HepG2 (cell line): ENCODE measurements at regions not wholly inside any gene's neighbourhood (a gene's known extent, or its start where the extent isn't known, plus 50 kb on each side); places are given as distances from the start of the nearest gene placed in this dataset.

Experiments used
- ATAC-seq: fragments of 200-7000 bp; cut with Tn5 transposase; 3 replicates; pipeline ENCODE4 v1.9.1; 2020; ENCODE audit warnings: mild to moderate bottlenecking, moderate library complexity
- BruUV-seq: library from RNA; stranded (reverse); fragments of 400-500 nt; replicated peaks from 2 replicates; lab custom pipeline; 2021; lab: Mats Ljungman, UMichigan
- CTCF ChIA-PET: fragments of 300-600 bp; formaldehyde crosslinking; extraction: SDS; loops from one replicate; lab custom pipeline; 2021; ENCODE audit warnings: low total read pairs, inconsistent platforms, low intra/inter-chr PET ratio; lab: Yijun Ruan, JAX
- POLR2A ChIA-PET: fragments of 350-600 bp; sonication (Branson Sonifier 250); formaldehyde crosslinking; loops from one replicate; lab custom pipeline; 2020; ENCODE audit warnings: antibody characterized with exemption, inconsistent platforms; lab: Yijun Ruan, JAX
- DNase-seq: peaks from one replicate; pipeline ENCODE4 v3.0.0-alpha.2; 2015; ENCODE audit warnings: low spot score
- FAIRE-seq: peaks from 3 replicates; lab custom pipeline; 2011; peaks lifted over from hg19 to GRCh38; lab: Jason Lieb, UNC
- H2AFZ ChIP-seq: one replicate; pipeline ENCODE4 v1.6.1; 2011; ENCODE audit warnings: low read length, inconsistent platforms
- H3K27ac ChIP-seq: fragments of 300-600 bp; 3 replicates; pipeline ENCODE4 v1.8.0; 2011; ENCODE audit warnings: mixed run types, mild to moderate bottlenecking, mixed read lengths, low read length, inconsistent platforms; ENCODE audit not compliant: insufficient read depth; ENCODE audit errors: extremely low read length
- H3K27me3 ChIP-seq, 2 experiments: fragments of 200-600 bp in 1 of 2; 2 replicates in 1 of 2; 3 replicates in 1 of 2; pipeline versions ENCODE4 v1.6.0 to v1.8.0; 2011; ENCODE audit warnings: low read length in 2 of 2, mild to moderate bottlenecking in 2 of 2, moderate library complexity in 2 of 2, inconsistent platforms in 1 of 2; ENCODE audit not compliant: insufficient read depth in 2 of 2, control insufficient read depth in 1 of 2
- H3K36me3 ChIP-seq, 2 experiments: fragments of 200-600 bp in 1 of 2; replicated peaks in 1 of 2; 2 replicates in 1 of 2; 3 replicates in 1 of 2; pipeline versions ENCODE4 v1.5.1 to v1.8.0; 2011; ENCODE audit warnings: low read length in 2 of 2, inconsistent platforms in 1 of 2; ENCODE audit not compliant: insufficient read depth in 2 of 2, control insufficient read depth in 1 of 2
- H3K4me1 ChIP-seq: 2 replicates; pipeline ENCODE4 v1.5.1; 2012; ENCODE audit warnings: low read length, inconsistent platforms; ENCODE audit not compliant: insufficient read depth
- H3K4me2 ChIP-seq: 2 replicates; pipeline ENCODE4 v1.6.0; 2011; ENCODE audit warnings: low read depth, low read length, inconsistent platforms
- H3K4me3 ChIP-seq, 3 experiments: fragments of 200-600 bp in 1 of 3; sonication (generic), shearing (Covaris generic) in 1 of 3; replicated peaks in 1 of 3; 2 replicates each; pipeline ENCODE4 v1.5.1; 2011 to 2016; ENCODE audit warnings: low read length in 3 of 3, inconsistent platforms in 2 of 3, low read depth in 2 of 3, mild to moderate bottlenecking in 2 of 3, control low read depth in 1 of 3, mixed read lengths in 1 of 3; ENCODE audit not compliant: insufficient read depth in 1 of 3
- H3K79me2 ChIP-seq: one replicate; pipeline ENCODE4 v1.6.1; 2011; ENCODE audit warnings: low read length, inconsistent platforms; ENCODE audit not compliant: insufficient read depth
- H3K9ac ChIP-seq: 2 replicates; pipeline ENCODE4 v1.6.0; 2011; ENCODE audit warnings: mild to moderate bottlenecking, low read depth, low read length, inconsistent platforms; ENCODE audit not compliant: insufficient read depth
- H3K9me3 ChIP-seq: 2 replicates; pipeline ENCODE4 v1.5.1; 2012; ENCODE audit warnings: mild to moderate bottlenecking, low read length
- H4K20me1 ChIP-seq: 2 replicates; pipeline ENCODE4 v1.6.0; 2011; ENCODE audit warnings: inconsistent platforms, mild to moderate bottlenecking, low read length, moderate library complexity; ENCODE audit not compliant: insufficient read depth
- FOXK1 ChIP-seq: sonication (generic); formaldehyde crosslinking; IDR thresholded peaks from 2 replicates; pipeline ENCODE4 v1.4.0; 2020; ENCODE audit warnings: low read depth, missing genetic modification reagents, borderline replicate concordance
- KLF12 ChIP-seq: sonication (generic); formaldehyde crosslinking; IDR thresholded peaks from 2 replicates; pipeline ENCODE4 v1.4.0; 2020; ENCODE audit warnings: missing genetic modification reagents, borderline replicate concordance
- RAD51 ChIP-seq: fragments of 450-650 bp; IDR thresholded peaks from 2 replicates; pipeline ENCODE4 v1.6.1; 2016; ENCODE audit warnings: borderline replicate concordance
- RFXAP ChIP-seq: sonication (generic); formaldehyde crosslinking; IDR thresholded peaks from 2 replicates; pipeline ENCODE4 v1.4.0; 2020; ENCODE audit warnings: missing genetic modification reagents, borderline replicate concordance
- SAP130 ChIP-seq: IDR thresholded peaks from 2 replicates; pipeline ENCODE4 v1.6.1; 2016; ENCODE audit warnings: low read depth
- ZNF468 ChIP-seq: sonication (generic); formaldehyde crosslinking; IDR thresholded peaks from 2 replicates; pipeline ENCODE4 v1.8.0; 2022; ENCODE audit warnings: mild to moderate bottlenecking, moderate library complexity, missing genetic modification reagents
- ZNF567 ChIP-seq: sonication (generic); formaldehyde crosslinking; IDR thresholded peaks from 2 replicates; pipeline ENCODE4 v1.8.1; 2023; ENCODE audit warnings: mild to moderate bottlenecking, missing genetic modification reagents, borderline replicate concordance
- ZNF766 ChIP-seq: sonication (generic); formaldehyde crosslinking; IDR thresholded peaks from 2 replicates; pipeline ENCODE4 v1.5.0; 2020; ENCODE audit warnings: missing genetic modification reagents, borderline replicate concordance
- ZNF878 ChIP-seq: sonication (generic); formaldehyde crosslinking; IDR thresholded peaks from 2 replicates; pipeline ENCODE4 v1.8.1; 2023; ENCODE audit warnings: mild to moderate bottlenecking, missing genetic modification reagents, moderate library complexity
- in situ Hi-C: cut with HindIII; loops from 2 replicates; pipeline ENCODE4 v1.10.0; 2017; ENCODE audit warnings: low pct_unique_long_range_greater_than_20kb; ENCODE audit not compliant: extremely low pct_ligation_motif_present
- intact Hi-C: fragments of 100-400 bp; cut with micrococcal nuclease; formaldehyde crosslinking; loops from one replicate; pipeline ENCODE4 v1.10.0; 2022; ENCODE audit not compliant: unreplicated experiment
- TF ChIP-seq, protein P1 (sequence below), 2 experiments: sonication (generic) in 1 of 2; formaldehyde crosslinking in 1 of 2; IDR thresholded peaks; 2 replicates each; pipeline versions ENCODE4 v1.5.1 to v1.6.1; 2011 to 2020; ENCODE audit warnings: borderline replicate concordance in 1 of 2, low read depth in 1 of 2, low read length in 1 of 2, mild to moderate bottlenecking in 1 of 2, missing genetic modification reagents in 1 of 2, moderate library complexity in 1 of 2
- TF ChIP-seq, protein P2 (sequence below): sonication (generic); formaldehyde crosslinking; IDR thresholded peaks from 2 replicates; pipeline ENCODE4 v1.4.0; 2020; ENCODE audit warnings: missing genetic modification reagents
- TF ChIP-seq, protein P3 (sequence below): sonication (generic); formaldehyde crosslinking; IDR thresholded peaks from 2 replicates; pipeline ENCODE4 v1.8.0; 2022; ENCODE audit warnings: missing genetic modification reagents, mild to moderate bottlenecking, moderate library complexity, borderline replicate concordance
- TF ChIP-seq, protein P4 (sequence below), 2 experiments: sonication (generic) in 1 of 2; formaldehyde crosslinking in 1 of 2; IDR thresholded peaks; 2 replicates each; pipeline versions ENCODE4 v1.4.0 to v1.6.1; 2018 to 2020; ENCODE audit warnings: missing genetic modification reagents in 2 of 2, borderline replicate concordance in 1 of 2, low read depth in 1 of 2, mild to moderate bottlenecking in 1 of 2, missing biosample characterization in 1 of 2

GRCh38 chr18:56152551-56153310, 485.7 kb downstream of the TXNL1 start (continued):
- TF ChIP-seq RFXAP (CRISPR knock-in tag) (no peak), FOXK1 (no peak), KLF12 (CRISPR knock-in tag) (no peak), ZNF878 (CRISPR knock-in tag) (no peak)
- TF ChIP-seq, all 625 proteins: peak for 0

DNA sequence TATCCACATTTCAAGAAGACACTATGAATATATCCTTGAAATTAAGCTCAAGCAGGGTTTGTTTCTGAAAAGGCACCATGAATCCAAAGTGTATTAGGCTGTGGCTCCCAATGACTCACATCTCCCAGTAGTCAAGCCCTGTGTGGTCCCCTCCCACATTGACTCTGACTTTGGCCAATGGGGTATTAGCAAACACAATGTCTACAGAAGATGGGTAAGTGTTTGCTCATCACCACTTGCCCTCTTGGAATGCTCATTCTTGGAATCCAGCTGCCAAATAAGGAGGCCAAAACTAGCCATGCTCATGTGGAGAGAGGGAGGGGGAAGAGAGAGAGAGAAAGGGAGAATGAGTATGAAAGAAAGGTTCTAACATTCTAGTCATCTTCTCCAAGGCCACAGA, 490.0 kb downstream of the TXNL1 start:
- in situ Hi-C loops = no loop called here
- Histone ChIP-seq H3K79me2 (no peaks in the 10 kb centered on the region), H3K9ac (no peak overlapping the region), H3K4me2 (no peak overlapping the region), H3K9me3 (peaks cover 89% of the 10 kb centered on the region), H3K27me3 (no peaks in the 10 kb centered on the region; a peak in 1 of 5 replicates), H3K4me3 (no peak overlapping the region), H3K4me1 (no peaks in the 10 kb centered on the region), H4K20me1 (no peaks in the 10 kb centered on the region), H3K27ac (no peak overlapping the region), H2AFZ (no peak overlapping the region), H3K36me3 (no peaks in the 10 kb centered on the region)
- FAIRE-seq (no peak), DNase-seq (no peak), ATAC-seq (no peak)
- POLR2A ChIA-PET = no interaction called here
- no TSS peak for BruUV-seq
- intact Hi-C loops = no loop called here
- CTCF ChIA-PET = no interaction called here
- TF ChIP-seq, protein P1, sequence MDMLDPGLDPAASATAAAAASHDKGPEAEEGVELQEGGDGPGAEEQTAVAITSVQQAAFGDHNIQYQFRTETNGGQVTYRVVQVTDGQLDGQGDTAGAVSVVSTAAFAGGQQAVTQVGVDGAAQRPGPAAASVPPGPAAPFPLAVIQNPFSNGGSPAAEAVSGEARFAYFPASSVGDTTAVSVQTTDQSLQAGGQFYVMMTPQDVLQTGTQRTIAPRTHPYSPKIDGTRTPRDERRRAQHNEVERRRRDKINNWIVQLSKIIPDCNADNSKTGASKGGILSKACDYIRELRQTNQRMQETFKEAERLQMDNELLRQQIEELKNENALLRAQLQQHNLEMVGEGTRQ (IDR thresholded peaks at IDR 0.05; ENCODE audit: low read depth, low read length) = no peak
- TF ChIP-seq, protein P1 (CRISPR knock-in tag; IDR thresholded peaks at IDR 0.05; ENCODE audit: borderline replicate concordance) = no peak
- TF ChIP-seq RAD51 (no peak), SAP130 (CRISPR knock-in tag) (no peak), ZNF567 (no peak), ZNF468 (no peak), ZNF766 (CRISPR knock-in tag) (no peak)
- TF ChIP-seq, protein P2, sequence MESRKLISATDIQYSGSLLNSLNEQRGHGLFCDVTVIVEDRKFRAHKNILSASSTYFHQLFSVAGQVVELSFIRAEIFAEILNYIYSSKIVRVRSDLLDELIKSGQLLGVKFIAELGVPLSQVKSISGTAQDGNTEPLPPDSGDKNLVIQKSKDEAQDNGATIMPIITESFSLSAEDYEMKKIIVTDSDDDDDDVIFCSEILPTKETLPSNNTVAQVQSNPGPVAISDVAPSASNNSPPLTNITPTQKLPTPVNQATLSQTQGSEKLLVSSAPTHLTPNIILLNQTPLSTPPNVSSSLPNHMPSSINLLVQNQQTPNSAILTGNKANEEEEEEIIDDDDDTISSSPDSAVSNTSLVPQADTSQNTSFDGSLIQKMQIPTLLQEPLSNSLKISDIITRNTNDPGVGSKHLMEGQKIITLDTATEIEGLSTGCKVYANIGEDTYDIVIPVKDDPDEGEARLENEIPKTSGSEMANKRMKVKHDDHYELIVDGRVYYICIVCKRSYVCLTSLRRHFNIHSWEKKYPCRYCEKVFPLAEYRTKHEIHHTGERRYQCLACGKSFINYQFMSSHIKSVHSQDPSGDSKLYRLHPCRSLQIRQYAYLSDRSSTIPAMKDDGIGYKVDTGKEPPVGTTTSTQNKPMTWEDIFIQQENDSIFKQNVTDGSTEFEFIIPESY (CRISPR knock-in tag) = no peak
- TF ChIP-seq, protein P3, sequence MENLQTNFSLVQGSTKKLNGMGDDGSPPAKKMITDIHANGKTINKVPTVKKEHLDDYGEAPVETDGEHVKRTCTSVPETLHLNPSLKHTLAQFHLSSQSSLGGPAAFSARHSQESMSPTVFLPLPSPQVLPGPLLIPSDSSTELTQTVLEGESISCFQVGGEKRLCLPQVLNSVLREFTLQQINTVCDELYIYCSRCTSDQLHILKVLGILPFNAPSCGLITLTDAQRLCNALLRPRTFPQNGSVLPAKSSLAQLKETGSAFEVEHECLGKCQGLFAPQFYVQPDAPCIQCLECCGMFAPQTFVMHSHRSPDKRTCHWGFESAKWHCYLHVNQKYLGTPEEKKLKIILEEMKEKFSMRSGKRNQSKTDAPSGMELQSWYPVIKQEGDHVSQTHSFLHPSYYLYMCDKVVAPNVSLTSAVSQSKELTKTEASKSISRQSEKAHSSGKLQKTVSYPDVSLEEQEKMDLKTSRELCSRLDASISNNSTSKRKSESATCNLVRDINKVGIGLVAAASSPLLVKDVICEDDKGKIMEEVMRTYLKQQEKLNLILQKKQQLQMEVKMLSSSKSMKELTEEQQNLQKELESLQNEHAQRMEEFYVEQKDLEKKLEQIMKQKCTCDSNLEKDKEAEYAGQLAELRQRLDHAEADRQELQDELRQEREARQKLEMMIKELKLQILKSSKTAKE (CRISPR knock-in tag) = no peak
- TF ChIP-seq, protein P4, sequence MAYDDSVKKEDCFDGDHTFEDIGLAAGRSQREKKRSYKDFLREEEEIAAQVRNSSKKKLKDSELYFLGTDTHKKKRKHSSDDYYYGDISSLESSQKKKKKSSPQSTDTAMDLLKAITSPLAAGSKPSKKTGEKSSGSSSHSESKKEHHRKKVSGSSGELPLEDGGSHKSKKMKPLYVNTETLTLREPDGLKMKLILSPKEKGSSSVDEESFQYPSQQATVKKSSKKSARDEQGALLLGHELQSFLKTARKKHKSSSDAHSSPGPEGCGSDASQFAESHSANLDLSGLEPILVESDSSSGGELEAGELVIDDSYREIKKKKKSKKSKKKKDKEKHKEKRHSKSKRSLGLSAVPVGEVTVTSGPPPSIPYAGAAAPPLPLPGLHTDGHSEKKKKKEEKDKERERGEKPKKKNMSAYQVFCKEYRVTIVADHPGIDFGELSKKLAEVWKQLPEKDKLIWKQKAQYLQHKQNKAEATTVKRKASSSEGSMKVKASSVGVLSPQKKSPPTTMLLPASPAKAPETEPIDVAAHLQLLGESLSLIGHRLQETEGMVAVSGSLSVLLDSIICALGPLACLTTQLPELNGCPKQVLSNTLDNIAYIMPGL (CRISPR knock-in tag; IDR thresholded peaks at IDR 0.05; ENCODE audit: borderline replicate concordance in 1 of 2, low read depth in 1 of 2) = no peak
